GM13977 (cell line): ENCODE measurements at regions not wholly inside any gene's neighbourhood (a gene's known extent, or its start where the extent isn't known, plus 50 kb on each side); places are given as distances from the start of the nearest gene placed in this dataset.

ENCODE experiments used
- DNase-seq: peaks from one replicate; pipeline ENCODE4 v3.0.0; 2012; ENCODE audit warnings: low spot score
- CTCF ChIP-seq: IDR thresholded peaks from 2 replicates; pipeline ENCODE4 v1.5.1; 2012; ENCODE audit warnings: mild to moderate bottlenecking, control low read depth; ENCODE audit not compliant: insufficient read depth; ENCODE audit errors: extremely low read depth, missing control alignments
- in situ Hi-C: fragments of 300-500 bp; cut with MboI; formaldehyde crosslinking; loops from one replicate; pipeline ENCODE4 v1.12.0; 2022; ENCODE audit warnings: low sequenced_read_pairs, low pct_unique_long_range_greater_than_20kb, mixed read lengths, inconsistent platforms; ENCODE audit not compliant: unreplicated experiment

- DNase-seq: no peak
Measured at GRCh38 chr3:88926221-88926620, 181.2 kb upstream of the EPHA3 start.

GRCh38 chr3:88930611-88931010, 176.8 kb upstream of the EPHA3 start:
- no peak for TF ChIP-seq CTCF
- no peak for DNase-seq
- in situ Hi-C loops: no loop called here

More at GRCh38 chr3:88926221-88926620, 181.2 kb upstream of the EPHA3 start:
- no peak for TF ChIP-seq CTCF
- in situ Hi-C loops: no loop called here

- in situ Hi-C loops: no loop called here
- DNase-seq: no peak
- TF ChIP-seq CTCF: no peak
Measured at GRCh38 chr3:88936831-88937230, 170.6 kb upstream of the EPHA3 start.

- in situ Hi-C loops: no loop called here
- DNase-seq: no peak
- TF ChIP-seq CTCF: no peak
Measured at GRCh38 chr3:88940296-88940695, 167.1 kb upstream of the EPHA3 start.

GRCh38 chr3:88947013-88947412, 160.4 kb upstream of the EPHA3 start:
- no peak for TF ChIP-seq CTCF
- in situ Hi-C loops: no loop called here
- no peak for DNase-seq

GRCh38 chr3:88954853-88955252, 152.6 kb upstream of the EPHA3 start:
- in situ Hi-C loops: no loop called here
- DNase-seq: no peak
- TF ChIP-seq CTCF: no peak

- no peak for TF ChIP-seq CTCF
- no peak for DNase-seq
- in situ Hi-C loops: no loop called here
Measured at GRCh38 chr3:88955274-88955673, 152.1 kb upstream of the EPHA3 start.
